Lung (tissue), 11 donors: ENCODE measurements at regions not wholly inside any gene's neighbourhood (a gene's known extent, or its start where the extent isn't known, plus 50 kb on each side); places are given as distances from the start of the nearest gene placed in this dataset.

Experiments used
- ATAC-seq: fragments of 200-7000 bp; cut with Tn5 transposase; one replicate; pipeline ENCODE4 v1.9.1; 2020; ENCODE audit warnings: moderate number of reproducible peaks; ENCODE audit not compliant: insufficient read depth, low FRiP score
- DNase-seq, 3 donors: peaks; one replicate each; pipeline ENCODE4 v3.0.0-alpha.2; 2013 to 2017
- H3K27ac ChIP-seq, 2 donors: one replicate each; pipeline ENCODE4 v1.5.1; 2013; ENCODE audit warnings: mild to moderate bottlenecking in 2 of 2, moderate library complexity in 2 of 2, control low read depth in 1 of 2, inconsistent platforms in 1 of 2, low read depth in 1 of 2, low read length in 1 of 2
- H3K27me3 ChIP-seq, 3 donors: one replicate each; pipeline ENCODE4 v1.5.1; 2013; ENCODE audit warnings: low read length in 2 of 3; ENCODE audit not compliant: control insufficient read depth in 3 of 3, insufficient read depth in 3 of 3
- H3K36me3 ChIP-seq, 4 donors: one replicate each; pipeline ENCODE4 v1.5.1; 2013; ENCODE audit warnings: low read length in 4 of 4, mild to moderate bottlenecking in 1 of 4, moderate library complexity in 1 of 4; ENCODE audit not compliant: control insufficient read depth in 4 of 4, insufficient read depth in 4 of 4
- H3K4me1 ChIP-seq, 5 donors: one replicate each; pipeline ENCODE4 v1.5.1; 2013; ENCODE audit warnings: low read length in 5 of 5, mild to moderate bottlenecking in 2 of 5, moderate library complexity in 1 of 5; ENCODE audit not compliant: control insufficient read depth in 5 of 5, insufficient read depth in 5 of 5
- H3K4me3 ChIP-seq: one replicate; pipeline ENCODE4 v1.5.1; 2013; ENCODE audit warnings: mild to moderate bottlenecking, control low read depth, moderate library complexity
- H3K9ac ChIP-seq, 2 donors: one replicate each; pipeline ENCODE4 v1.5.1; 2013; ENCODE audit warnings: low read length in 2 of 2, control low read depth in 1 of 2; ENCODE audit not compliant: insufficient read depth in 1 of 2
- H3K9me3 ChIP-seq, 4 donors: one replicate each; pipeline ENCODE4 v1.5.1; 2013; ENCODE audit warnings: low read length in 3 of 4, mild to moderate bottlenecking in 1 of 4, moderate library complexity in 1 of 4; ENCODE audit not compliant: control insufficient read depth in 4 of 4, insufficient read depth in 3 of 4
- CTCF ChIP-seq: IDR thresholded peaks from 2 replicates; pipeline ENCODE4 v1.5.1; 2012; ENCODE audit warnings: mild to moderate bottlenecking; ENCODE audit errors: control extremely low read depth, extremely low read depth
- WGBS, 2 donors: extraction: QIAGEN DNeasy Blood & Tissue Kit; methylation state at CpG; one replicate each; pipeline ENCODE4 v1.1.7; 2013; 5-methylcytosine and 5-hydroxymethylcytosine counted together
- donor health status: control.
- donor health status: control.
- donor health status: Bipolar disorder and iron deficiency.
- donor health status: healthy.
- donor health status: DM: yes; HTN: yes; CAD: no.

GRCh38 chr22:48254311-48254873 lies 1491.9 kb downstream of the TBC1D22A start:
- Histone ChIP-seq H3K9me3 (peaks cover 0 to 4% (median 0%) of the 10 kb centered on the region in 4 donors), H3K36me3 (no peaks in the 10 kb centered on the region), H3K9ac (no peak overlapping the region), H3K4me3 (no peak overlapping the region), H3K27me3 (peaks cover 0 to 21% (median 2%) of the 10 kb centered on the region in 3 donors), H3K27ac (no peak overlapping the region), H3K4me1 (peaks cover 0 to 23% (median 3%) of the 10 kb centered on the region in 5 donors)
- TF ChIP-seq CTCF, result no peak
- DNase-seq (peak in 2 of 3 donors; percentile 42 to 62), ATAC-seq (peak; percentile 29)
- 19 to 22% methylated on average over 13 of the region's 13 CpGs for WGBS, 2 donors

GRCh38 chr22:48253573-48253972 lies 1491.1 kb downstream of the TBC1D22A start:
- Histone ChIP-seq H3K4me1 (peaks cover 0 to 16% (median 3%) of the 10 kb centered on the region in 5 donors), H3K4me3 (no peak overlapping the region), H3K9me3 (peaks cover 0 to 4% (median 0%) of the 10 kb centered on the region in 4 donors), H3K9ac (no peak overlapping the region), H3K36me3 (no peaks in the 10 kb centered on the region), H3K27ac (no peak overlapping the region), H3K27me3 (peaks cover 0 to 21% (median 2%) of the 10 kb centered on the region in 3 donors)
- no peak for TF ChIP-seq CTCF
- DNase-seq (no peak), ATAC-seq (no peak)
- 53 to 58% methylated on average over 6 of the region's 6 CpGs for WGBS, 2 donors

GRCh38 chr22:48253136-48253535 lies 1490.7 kb downstream of the TBC1D22A start:
- H3K4me1 ChIP-seq, result peaks cover 0 to 12% (median under 1%) of the 10 kb centered on the region in 5 donors
- peaks cover 0 to 4% (median 0%) of the 10 kb centered on the region in 4 donors for H3K9me3 ChIP-seq
- H3K36me3 ChIP-seq, result no peaks in the 10 kb centered on the region
- H3K27me3 ChIP-seq, result peaks cover 0 to 25% (median 2%) of the 10 kb centered on the region in 3 donors
- H3K9ac ChIP-seq, result no peak overlapping the region
- no peak overlapping the region for H3K4me3 ChIP-seq
- TF ChIP-seq CTCF, result no peak
- ATAC-seq (no peak), DNase-seq (no peak)
- no peak overlapping the region for H3K27ac ChIP-seq
- WGBS, 2 donors, result 86 to 90% methylated on average over 13 of the region's 13 CpGs

- no peak for TF ChIP-seq CTCF
- H3K9ac ChIP-seq, result no peak overlapping the region
- WGBS, 2 donors, result 81 to 84% methylated on average over 4 to 5 of the region's 5 CpGs
- H3K36me3 ChIP-seq, result no peaks in the 10 kb centered on the region
- peaks cover 0 to 6% (median 0%) of the 10 kb centered on the region in 5 donors for H3K4me1 ChIP-seq
- H3K9me3 ChIP-seq, result no peaks in the 10 kb centered on the region
- ATAC-seq, result no peak
- no peak overlapping the region for H3K4me3 ChIP-seq
- peaks cover 0 to 28% (median 2%) of the 10 kb centered on the region in 3 donors for H3K27me3 ChIP-seq
- H3K27ac ChIP-seq, result no peak overlapping the region
- DNase-seq, result no peak
Observed at GRCh38 chr22:48251629-48252028, 1489.2 kb downstream of the TBC1D22A start.
